GM21360 (cell line): ENCODE measurements at regions not wholly inside any gene's neighbourhood (a gene's known extent, or its start where the extent isn't known, plus 50 kb on each side); places are given as distances from the start of the nearest gene placed in this dataset.
"Not testable (repeated sequence)": the region's sequence is repeated elsewhere in the genome, so short reads cannot be mapped to it uniquely, and the experiment has no call there.

Experiments used
- ATAC-seq: cut with Tn5 transposase; IDR thresholded peaks from one replicate; pipeline ENCODE4 v1.9.1; 2021; ENCODE audit warnings: mild to moderate bottlenecking, moderate library complexity; ENCODE audit not compliant: unreplicated experiment

DNA sequence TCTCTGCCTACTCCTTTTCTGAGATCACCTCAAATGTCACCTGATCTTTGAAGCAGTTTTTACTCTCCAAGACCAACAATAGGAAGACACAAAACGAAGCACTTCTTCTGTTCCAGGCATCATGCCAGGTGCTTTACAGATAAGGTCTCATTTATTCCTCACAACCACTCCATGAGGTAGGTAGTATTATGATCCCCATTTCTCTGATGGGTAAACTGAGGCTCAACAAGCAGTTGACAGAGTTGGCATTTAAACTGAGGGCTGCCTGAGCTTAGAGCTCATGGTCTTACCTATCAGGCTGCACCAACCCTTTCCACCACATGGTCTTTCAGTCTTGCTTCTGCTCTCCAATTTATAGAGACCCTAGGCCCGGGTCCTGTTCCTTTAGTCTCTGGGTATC is 147.2 kb upstream of the JUN start:
- no peak for ATAC-seq

- ATAC-seq: no peak
These were observed 147.9 kb upstream of the JUN start for GRCh38 chr1:58931756-58932155.

- ATAC-seq: no peak
These were observed 149.2 kb upstream of the JUN start for GRCh38 chr1:58932859-58933598.

GRCh38 chr1:58933599-58933926 is 149.7 kb upstream of the JUN start:
- ATAC-seq: no peak

GRCh38 chr1:58934706-58935105 is 150.9 kb upstream of the JUN start:
- no peak for ATAC-seq

GRCh38 chr1:58936973-58937372 is 153.1 kb upstream of the JUN start:
- no peak for ATAC-seq

DNA sequence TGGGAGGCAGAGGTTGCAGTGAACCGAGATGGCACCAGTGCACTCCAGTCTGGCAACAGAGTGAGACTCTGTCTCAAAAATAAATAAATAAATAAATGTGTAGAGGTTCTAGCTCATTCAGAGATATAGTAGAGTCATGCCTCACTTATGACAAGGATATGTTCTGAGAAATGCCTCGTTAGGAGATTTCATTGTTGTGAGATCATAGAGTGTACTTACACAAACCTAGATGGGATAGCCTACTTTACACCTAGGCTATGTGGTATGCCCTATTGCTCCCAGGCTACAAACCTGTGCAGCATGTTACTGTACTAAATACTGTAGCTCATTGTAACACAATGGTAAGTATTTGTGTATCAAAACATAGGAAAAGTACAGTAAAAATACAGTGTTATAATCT is 155.3 kb upstream of the JUN start:
- no peak for ATAC-seq

DNA sequence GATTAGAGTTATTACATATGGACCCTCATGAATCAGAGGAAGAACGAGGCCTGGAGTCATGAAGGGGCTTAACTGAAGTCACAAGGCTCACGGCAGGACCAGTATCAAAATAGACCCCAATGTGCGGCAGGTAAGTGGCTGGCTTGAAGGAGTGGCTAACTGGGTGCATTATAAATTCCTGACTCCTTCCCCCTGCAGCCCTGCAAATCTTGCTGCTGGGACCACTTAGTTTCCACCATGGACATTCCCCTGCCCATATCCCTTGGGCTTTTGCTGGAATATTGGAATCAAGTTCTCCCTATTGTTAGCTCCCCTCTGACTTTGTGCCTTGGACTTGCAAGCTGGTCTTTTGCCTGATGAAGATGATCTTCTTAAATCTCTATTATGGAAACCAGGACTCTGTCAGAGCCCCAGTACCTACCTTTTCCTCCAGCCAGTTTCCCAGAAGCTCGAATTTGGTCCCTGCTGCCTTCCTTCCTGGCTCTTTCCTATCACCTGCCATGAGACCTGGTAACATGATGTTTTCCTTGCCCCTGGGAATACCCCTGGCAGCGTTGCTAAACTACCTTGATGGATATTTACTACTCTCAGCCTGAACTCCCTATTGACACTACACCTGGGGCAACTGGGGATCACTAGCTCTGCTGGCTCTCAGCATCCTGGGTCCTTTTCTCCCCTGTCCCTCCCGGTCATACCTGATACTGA is 156.0 kb upstream of the JUN start:
- no peak for ATAC-seq

GRCh38 chr1:58941471-58942289 is 157.8 kb upstream of the JUN start:
- no peak for ATAC-seq

GRCh38 chr1:58942759-58943191 is 158.9 kb upstream of the JUN start:
- no peak for ATAC-seq

GRCh38 chr1:58943776-58944175 is 159.9 kb upstream of the JUN start:
- ATAC-seq: no peak

DNA sequence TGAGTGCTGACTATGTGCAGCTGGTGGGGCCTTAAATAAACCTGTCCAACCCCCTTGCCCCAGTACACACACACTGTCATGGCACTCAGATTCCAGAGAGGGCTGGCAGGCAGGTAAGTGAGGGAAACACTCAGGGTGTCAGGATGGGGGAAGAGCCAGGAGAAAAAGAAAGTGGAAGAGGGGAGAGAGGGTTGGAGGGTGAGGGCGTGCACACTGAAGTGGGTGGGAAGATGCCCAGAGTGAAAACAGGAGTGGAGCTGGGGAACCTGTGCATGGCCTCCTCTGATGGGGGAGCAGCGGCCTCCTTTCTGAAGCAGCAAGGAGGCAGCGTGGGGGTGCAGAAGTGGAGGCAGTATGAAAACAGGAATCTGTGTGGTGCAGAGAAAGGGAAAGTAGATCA is 160.6 kb upstream of the JUN start:
- ATAC-seq: no peak

GRCh38 chr1:58946390-58946789 is 162.5 kb upstream of the JUN start:
- ATAC-seq: no peak

GRCh38 chr1:58948671-58949070 is 164.8 kb upstream of the JUN start:
- no peak for ATAC-seq

- ATAC-seq: no peak
These were observed 165.8 kb upstream of the JUN start for GRCh38 chr1:58949551-58950220.

DNA sequence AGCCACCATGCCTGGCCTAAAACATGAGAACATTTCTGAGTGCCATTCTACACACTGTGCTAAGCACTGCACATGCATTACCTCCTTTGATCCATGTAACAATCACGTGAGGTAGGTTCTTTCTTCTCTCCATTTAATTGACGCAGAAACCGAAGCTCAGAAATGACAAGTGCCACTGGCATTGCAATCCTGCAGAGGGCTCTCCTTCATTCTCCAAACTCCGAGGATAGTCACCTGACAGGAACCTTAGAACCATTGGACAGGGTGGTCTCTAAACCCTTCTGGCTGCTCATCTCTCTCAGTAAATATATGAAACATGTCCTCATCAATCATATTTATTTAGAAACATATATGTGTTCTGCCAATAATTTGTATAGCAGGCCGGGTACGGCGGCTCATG is 167.1 kb upstream of the JUN start:
- ATAC-seq: no peak

GRCh38 chr1:58953951-58954350 is 170.1 kb upstream of the JUN start:
- not testable (repeated sequence) for ATAC-seq

DNA sequence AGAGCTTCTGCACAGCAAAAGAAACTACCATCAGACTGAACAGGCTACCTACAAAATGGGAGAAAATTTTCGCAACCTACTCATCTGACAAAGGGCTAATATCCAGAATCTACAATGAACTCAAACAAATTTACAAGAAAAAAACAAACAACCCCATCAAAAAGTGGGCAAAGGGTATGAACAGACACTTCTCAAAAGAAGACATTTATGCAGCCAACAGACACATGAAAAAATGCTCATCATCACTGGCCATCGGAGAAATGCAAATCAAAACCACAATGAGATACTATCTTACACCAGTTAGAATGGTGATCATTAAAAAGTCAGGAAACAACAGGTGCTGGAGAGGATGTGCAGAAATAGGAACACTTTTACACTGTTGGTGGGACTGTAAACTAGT is 179.4 kb upstream of the JUN start:
- ATAC-seq: not testable (repeated sequence)

DNA sequence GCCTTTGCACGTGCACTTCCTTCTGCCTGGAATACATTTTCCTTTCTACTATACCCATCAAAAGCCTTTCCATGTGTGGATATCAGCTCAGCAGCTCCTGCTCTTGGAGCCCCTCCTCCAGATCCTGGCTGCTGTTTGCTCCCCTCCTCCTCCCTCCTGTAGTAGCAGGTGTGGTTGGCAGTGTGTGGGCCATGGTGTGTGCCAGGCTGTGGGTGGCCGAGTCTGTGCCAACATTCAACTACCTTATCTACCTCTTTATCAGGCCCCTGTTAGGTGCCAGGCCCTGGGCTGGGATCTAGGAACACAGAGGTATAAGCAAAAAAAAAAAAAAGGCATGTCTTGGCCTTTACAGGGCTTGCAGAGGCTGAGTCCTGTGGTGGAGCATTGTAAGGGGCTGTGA is 180.6 kb upstream of the JUN start:
- no peak for ATAC-seq

GRCh38 chr1:58964880-58965279 is 181.0 kb upstream of the JUN start:
- ATAC-seq: no peak
